BE2C (cell line): ENCODE measurements at regions not wholly inside any gene's neighbourhood (a gene's known extent, or its start where the extent isn't known, plus 50 kb on each side); places are given as distances from the start of the nearest gene placed in this dataset.

ENCODE experiments used
- DNase-seq: peaks from one replicate; pipeline ENCODE4 v3.0.0-alpha.2; 2020
- H3K27me3 ChIP-seq: fragments of 250-450 bp; sonication (Bioruptor Pico); 2 replicates; pipeline ENCODE4 v1.5.1; 2020; ENCODE audit warnings: mild to moderate bottlenecking
- H3K36me3 ChIP-seq: fragments of 250-450 bp; sonication (Bioruptor Pico); 2 replicates; pipeline ENCODE4 v1.5.1; 2020; ENCODE audit warnings: mild to moderate bottlenecking
- H3K4me1 ChIP-seq: fragments of 250-450 bp; sonication (Bioruptor Pico); 2 replicates; pipeline ENCODE4 v1.5.1; 2020
- H3K4me3 ChIP-seq: 2 replicates; pipeline ENCODE4 v1.5.1; 2011; ENCODE audit warnings: low read depth, low read length
- H3K9me3 ChIP-seq: fragments of 250-450 bp; sonication (Bioruptor Pico); 2 replicates; pipeline ENCODE4 v1.5.1; 2020
- CTCF ChIP-seq: IDR thresholded peaks from 2 replicates; pipeline ENCODE4 v1.5.1; 2012; ENCODE audit warnings: mild to moderate bottlenecking, low read depth, low read length

GRCh38 chr2:136361521-136361920 is 243.6 kb upstream of the CXCR4 start:
- no peak for DNase-seq
- Histone ChIP-seq H3K9me3 (no peaks in the 10 kb centered on the region), H3K4me3 (no peak overlapping the region), H3K27me3 (no peaks in the 10 kb centered on the region), H3K4me1 (no peaks in the 10 kb centered on the region), H3K36me3 (no peaks in the 10 kb centered on the region)
- no peak for TF ChIP-seq CTCF

- Histone ChIP-seq H3K36me3 (no peaks in the 10 kb centered on the region), H3K27me3 (no peaks in the 10 kb centered on the region), H3K4me1 (no peaks in the 10 kb centered on the region), H3K4me3 (no peak overlapping the region), H3K9me3 (no peaks in the 10 kb centered on the region)
- no peak for DNase-seq
- TF ChIP-seq CTCF = no peak
Observed at GRCh38 chr2:136360790-136361189, 242.8 kb upstream of the CXCR4 start.

GRCh38 chr2:136359121-136359965 is 241.4 kb upstream of the CXCR4 start:
- H3K36me3 ChIP-seq = no peaks in the 10 kb centered on the region
- no peaks in the 10 kb centered on the region for H3K9me3 ChIP-seq
- no peaks in the 10 kb centered on the region for H3K27me3 ChIP-seq
- H3K4me3 ChIP-seq = no peak overlapping the region
- H3K4me1 ChIP-seq = no peaks in the 10 kb centered on the region
- no peak for TF ChIP-seq CTCF
- DNase-seq = no peak

GRCh38 chr2:136358576-136358975 is 240.6 kb upstream of the CXCR4 start:
- H3K27me3 ChIP-seq = no peaks in the 10 kb centered on the region
- H3K4me3 ChIP-seq = no peak overlapping the region
- H3K9me3 ChIP-seq = no peaks in the 10 kb centered on the region
- DNase-seq = no peak
- TF ChIP-seq CTCF = no peak
- H3K36me3 ChIP-seq = no peaks in the 10 kb centered on the region
- H3K4me1 ChIP-seq = no peaks in the 10 kb centered on the region

GRCh38 chr2:136357007-136357380 is 239.0 kb upstream of the CXCR4 start:
- H3K4me3 ChIP-seq = no peak overlapping the region
- no peaks in the 10 kb centered on the region for H3K36me3 ChIP-seq
- no peaks in the 10 kb centered on the region for H3K9me3 ChIP-seq
- H3K4me1 ChIP-seq = no peaks in the 10 kb centered on the region
- DNase-seq = no peak
- no peaks in the 10 kb centered on the region for H3K27me3 ChIP-seq
- no peak for TF ChIP-seq CTCF
